HepG2 (cell line): ENCODE measurements at regions not wholly inside any gene's neighbourhood (a gene's known extent, or its start where the extent isn't known, plus 50 kb on each side); places are given as distances from the start of the nearest gene placed in this dataset.

Experiments
- ASH2L ChIP-seq: fragments of 300-600, 200-600 bp; sonication (generic); IDR thresholded peaks from 2 replicates; pipeline ENCODE4 v1.7.0; 2017; ENCODE audit warnings: low read depth, mild to moderate bottlenecking, moderate library complexity, mixed read lengths, low read length; ENCODE audit not compliant: insufficient read length
- CERS6 ChIP-seq: sonication (generic); formaldehyde crosslinking; IDR thresholded peaks from 2 replicates; pipeline ENCODE4 v1.5.0; 2020; ENCODE audit warnings: missing genetic modification reagents
- DR1 ChIP-seq: sonication (generic); formaldehyde crosslinking; IDR thresholded peaks from 2 replicates; pipeline ENCODE4 v1.8.0; 2021; ENCODE audit warnings: mild to moderate bottlenecking, missing genetic modification reagents, inconsistent platforms
- GFI1 ChIP-seq: sonication (generic); formaldehyde crosslinking; IDR thresholded peaks from 2 replicates; pipeline ENCODE4 v1.5.0; 2020; ENCODE audit warnings: missing genetic modification reagents, mild to moderate bottlenecking, borderline replicate concordance
- PLSCR1 ChIP-seq: sonication (generic); formaldehyde crosslinking; IDR thresholded peaks from 2 replicates; pipeline ENCODE4 v1.5.0; 2020; ENCODE audit warnings: missing genetic modification reagents, mild to moderate bottlenecking, borderline replicate concordance
- TARDBP ChIP-seq: sonication (generic); formaldehyde crosslinking; IDR thresholded peaks from 2 replicates; pipeline ENCODE4 v1.8.0; 2022; ENCODE audit warnings: mild to moderate bottlenecking, missing genetic modification reagents
- ZNF609 ChIP-seq: sonication (generic); formaldehyde crosslinking; IDR thresholded peaks from 2 replicates; pipeline ENCODE4 v1.4.0; 2020; ENCODE audit warnings: mild to moderate bottlenecking, missing genetic modification reagents, borderline replicate concordance
- ZNF672 ChIP-seq: sonication (generic); formaldehyde crosslinking; IDR thresholded peaks from 2 replicates; pipeline ENCODE4 v1.8.1; 2022; ENCODE audit warnings: missing genetic modification reagents
- ZSCAN30 ChIP-seq: sonication (generic); formaldehyde crosslinking; IDR thresholded peaks from 2 replicates; pipeline ENCODE4 v1.5.0; 2020; ENCODE audit warnings: mild to moderate bottlenecking, missing genetic modification reagents

- no peak for TF ChIP-seq TARDBP (CRISPR knock-in tag)
- TF ChIP-seq ZNF672 (CRISPR knock-in tag): no peak
- TF ChIP-seq GFI1 (CRISPR knock-in tag): no peak
- no peak for TF ChIP-seq DR1 (CRISPR knock-in tag)
- TF ChIP-seq ZNF609 (CRISPR knock-in tag): no peak
- no peak for TF ChIP-seq CERS6 (CRISPR knock-in tag)
- no peak for TF ChIP-seq ASH2L
- no peak for TF ChIP-seq ZSCAN30 (CRISPR knock-in tag)
- no peak for TF ChIP-seq PLSCR1
- TF ChIP-seq, all 625 proteins: peak for 0
Measured at GRCh38 chr16:35144212-35144932, 1685.0 kb downstream of the TP53TG3F start (continued).
